ENCODE measurements at regions not wholly inside any gene's neighbourhood (a gene's known extent, or its start where the extent isn't known, plus 50 kb on each side); places are given as distances from the start of the nearest gene placed in this dataset.

- no peak for TF ChIP-seq CTCF (IDR thresholded peaks at IDR 0.05; ENCODE audit: poor library complexity, severe bottlenecking)
- no peak for TF ChIP-seq REST (IDR thresholded peaks at IDR 0.05; ENCODE audit: borderline replicate concordance)
- TF ChIP-seq RAD21 (conservative IDR thresholded peaks at IDR 0.05): no peak
- no peak for TF ChIP-seq POLR2AphosphoS5 (IDR thresholded peaks at IDR 0.05)
- no peak for TF ChIP-seq EZH2 (IDR thresholded peaks at IDR 0.05; ENCODE audit: borderline replicate concordance, insufficient read depth, low read length, poor library complexity, severe bottlenecking)
Observed at GRCh38 chr12:62170241-62170640, 90.0 kb upstream of the USP15 start.

Data from neural cell (in vitro differentiated cells).